Stimulated activated CD4-positive, alpha-beta T cell treated with anti-CD3 and anti-CD28 coated beads, Interleukin-1b, Interleukin-23, amount 100 ng/mL, for 4 hours (primary cell): ENCODE measurements at regions not wholly inside any gene's neighbourhood (a gene's known extent, or its start where the extent isn't known, plus 50 kb on each side); places are given as distances from the start of the nearest gene placed in this dataset.

ENCODE experiments used
- DNase-seq, 2 donors: peaks; one replicate each; pipeline ENCODE4 v3.0.0-alpha.2; 2020; ENCODE audit warnings: low read depth in 2 of 2

DNA sequence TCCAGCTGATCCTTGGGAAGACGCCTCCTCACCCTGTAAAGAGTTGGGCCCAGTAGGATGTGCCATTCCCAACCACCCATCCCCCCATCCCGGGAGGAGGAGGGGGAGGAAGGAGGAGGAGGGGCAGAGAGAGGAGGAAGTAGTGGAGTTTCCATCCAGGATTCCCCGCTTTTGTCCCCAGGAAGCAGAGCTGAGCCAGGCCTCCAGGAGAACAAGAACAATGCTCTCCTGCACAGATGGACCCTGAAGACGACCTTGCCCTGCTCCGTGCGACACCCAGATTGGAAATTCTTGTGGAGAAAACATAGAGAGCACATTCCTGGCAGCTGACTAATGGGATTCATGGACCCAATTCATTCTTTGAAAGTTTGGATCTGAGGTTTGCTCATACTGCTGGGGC is 132.3 kb upstream of the CRY1 start:
- no peak for DNase-seq

GRCh38 chr12:107226126-107226525 is 132.8 kb upstream of the CRY1 start:
- DNase-seq = no peak

DNA sequence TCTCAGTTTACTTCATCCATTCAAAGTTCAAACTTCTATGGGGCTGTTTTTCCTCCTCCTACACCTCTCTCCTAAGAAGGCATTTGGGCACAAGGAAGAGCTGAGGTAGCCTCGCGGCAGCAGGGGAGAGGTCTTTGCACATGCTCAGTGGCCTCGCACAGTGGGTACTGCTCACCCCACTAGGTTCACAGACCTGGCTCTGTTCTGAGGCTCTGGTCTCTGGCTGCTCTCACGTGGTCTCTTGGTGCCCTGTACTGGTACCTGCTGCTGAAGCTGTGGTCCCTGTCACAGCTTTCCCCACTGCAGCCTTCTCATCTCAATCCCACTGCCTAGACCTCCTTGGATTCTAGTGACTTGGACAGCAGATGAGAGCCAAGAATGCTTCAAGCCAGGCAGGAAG is 134.7 kb upstream of the CRY1 start:
- DNase-seq = no peak

DNA sequence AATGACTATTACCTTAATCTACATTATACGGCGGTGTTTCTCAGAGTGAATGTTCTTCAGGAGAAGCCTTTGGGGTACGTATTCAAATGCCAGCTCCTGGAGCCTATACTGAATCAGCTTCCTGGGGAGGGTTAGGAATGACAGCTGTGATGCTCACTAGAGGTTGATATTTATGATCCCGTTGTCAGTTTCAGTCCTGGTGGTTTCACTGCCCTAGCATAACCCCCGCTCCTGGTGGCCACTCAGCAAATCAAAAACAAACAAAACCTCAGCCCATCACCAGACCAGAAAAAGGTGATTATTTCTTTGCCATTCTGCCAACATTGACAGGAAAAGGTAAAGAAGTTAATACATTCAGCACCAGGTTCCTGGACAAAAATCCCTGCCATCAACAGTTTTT is 136.5 kb upstream of the CRY1 start:
- no peak for DNase-seq

GRCh38 chr12:107231303-107231702 is 138.0 kb upstream of the CRY1 start:
- no peak for DNase-seq

GRCh38 chr12:107233551-107233950 is 140.2 kb upstream of the CRY1 start:
- DNase-seq = no peak

DNA sequence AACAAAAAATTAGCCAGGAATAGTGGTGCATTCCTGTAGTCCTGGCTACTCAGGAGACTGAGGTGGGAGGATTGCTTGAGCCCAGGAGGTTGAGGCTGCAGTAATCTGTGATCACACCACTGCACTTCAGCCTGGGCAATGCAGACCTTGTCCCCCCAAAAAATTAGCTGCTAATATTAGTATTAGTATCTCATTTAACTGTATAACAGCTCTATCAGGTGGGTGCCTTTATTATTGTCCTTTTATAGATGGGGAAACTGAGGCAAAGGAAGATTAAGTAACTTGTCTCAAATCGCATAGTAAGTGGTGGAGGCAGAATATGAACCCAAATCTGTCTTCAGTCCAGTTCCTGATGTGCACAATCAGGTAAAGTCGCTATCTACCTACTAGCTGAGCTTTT is 142.3 kb upstream of the CRY1 start:
- no peak for DNase-seq

DNA sequence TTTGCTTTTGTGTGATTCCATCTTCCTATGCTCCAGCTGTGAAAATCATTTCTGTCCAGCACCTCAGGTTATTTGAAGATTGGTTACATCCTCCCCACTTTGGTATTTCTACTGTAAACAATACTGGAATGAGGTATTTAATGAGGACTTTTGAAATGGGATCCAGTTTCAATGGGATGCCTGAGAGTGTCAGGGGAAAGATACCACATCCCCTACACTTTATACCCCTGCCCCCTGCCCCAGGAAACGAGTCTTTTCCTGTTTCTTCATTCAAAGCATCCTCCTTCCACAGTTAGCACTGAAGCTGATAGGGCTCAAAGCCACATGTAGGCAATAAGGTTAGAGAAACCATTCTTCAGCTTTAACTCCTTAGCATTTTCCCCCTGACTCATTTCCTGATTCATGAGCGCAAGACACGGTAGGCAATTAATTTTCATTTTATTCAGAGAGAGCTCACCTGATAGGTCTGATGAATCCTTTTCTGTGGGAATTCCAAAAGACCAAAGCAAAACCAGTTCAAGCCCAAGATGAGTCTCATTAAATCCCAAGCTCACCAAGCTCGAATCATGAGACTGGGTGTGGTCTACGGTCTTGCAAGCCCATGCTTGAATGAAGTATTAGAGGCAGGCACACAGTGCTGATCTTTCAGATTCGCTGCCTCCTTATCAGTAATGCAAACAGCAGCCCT is 143.6 kb upstream of the CRY1 start:
- DNase-seq = no peak

DNA sequence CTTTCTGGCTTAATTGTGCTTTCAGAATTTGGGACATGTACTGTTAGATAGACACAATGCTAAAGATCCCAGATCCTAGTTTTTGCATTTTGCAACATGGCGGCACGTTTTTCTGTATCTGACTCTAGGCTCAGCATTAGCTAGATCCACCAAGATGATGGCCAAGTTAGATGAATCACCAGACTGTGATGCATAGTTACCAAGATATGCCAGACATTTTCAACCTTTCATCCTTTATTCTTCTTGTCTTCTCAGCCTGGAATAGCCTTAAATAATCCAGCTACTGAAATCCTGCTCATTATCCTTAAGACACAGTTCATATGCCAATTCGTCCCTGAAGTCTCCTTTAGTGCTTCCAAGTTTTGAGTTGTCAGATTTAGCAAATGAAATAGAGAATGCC is 144.9 kb upstream of the CRY1 start:
- no peak for DNase-seq

DNA sequence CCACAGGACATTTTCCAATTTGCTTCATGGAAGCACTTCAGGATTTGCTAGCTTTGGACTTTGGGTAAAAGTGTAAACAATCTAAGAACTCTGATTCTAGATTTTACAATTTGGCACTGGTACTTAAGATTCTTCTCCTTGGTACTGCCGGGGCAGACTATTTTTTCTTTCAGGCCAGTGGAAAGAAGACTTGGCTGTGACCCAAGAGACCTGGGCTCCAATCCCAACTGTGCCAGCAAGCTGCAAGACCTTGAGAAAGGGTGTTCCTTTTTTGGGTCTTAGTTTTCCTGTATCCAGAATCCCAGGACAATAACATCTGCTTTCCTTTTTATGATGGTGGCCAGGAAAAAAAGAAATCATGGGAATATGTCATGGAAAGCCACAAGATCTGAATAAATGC is 148.1 kb upstream of the CRY1 start:
- DNase-seq = no peak

DNA sequence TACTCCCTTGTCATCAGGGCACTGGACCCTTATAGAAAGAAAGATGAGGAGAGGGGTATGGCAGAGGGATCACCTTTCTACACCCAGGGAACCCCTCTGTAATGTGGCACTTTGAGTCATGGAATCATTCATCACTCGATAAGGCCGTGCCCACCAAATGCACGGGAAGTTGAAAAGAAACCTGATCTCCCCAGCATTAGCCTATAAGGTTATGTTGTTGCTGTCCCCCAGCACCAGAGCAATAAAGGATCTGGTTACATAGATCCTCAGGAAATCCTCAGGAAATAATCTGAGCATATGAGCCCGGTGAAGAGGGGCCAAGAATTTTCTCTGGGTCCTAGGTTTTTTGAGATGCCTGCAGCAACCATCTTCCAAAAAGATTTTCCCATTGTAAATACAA is 148.8 kb upstream of the CRY1 start:
- DNase-seq = no peak

GRCh38 chr12:107243341-107243740 is 150.0 kb upstream of the CRY1 start:
- no peak for DNase-seq

DNA sequence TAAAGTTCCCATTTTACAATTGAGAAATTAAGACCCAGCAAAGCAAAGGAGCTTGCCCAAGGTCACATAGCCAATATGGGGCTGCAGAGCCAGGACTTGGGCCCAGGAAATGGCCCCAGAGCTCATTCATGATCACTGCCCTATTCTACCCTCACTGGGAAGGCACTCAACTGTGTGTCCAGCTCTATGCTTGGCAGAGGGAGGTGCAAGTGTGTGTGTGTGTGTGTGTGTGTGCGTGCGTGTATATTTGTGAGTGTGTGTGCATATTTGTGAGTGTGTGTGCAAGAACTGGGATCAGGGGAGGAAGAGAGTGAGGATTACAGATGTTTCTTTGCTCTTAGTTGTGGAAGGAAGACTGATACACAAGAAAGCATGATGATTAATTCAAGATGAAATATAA is 151.2 kb upstream of the CRY1 start:
- DNase-seq = no peak

- no peak for DNase-seq
These were observed 154.3 kb upstream of the CRY1 start for GRCh38 chr12:107247650-107248049.

DNA sequence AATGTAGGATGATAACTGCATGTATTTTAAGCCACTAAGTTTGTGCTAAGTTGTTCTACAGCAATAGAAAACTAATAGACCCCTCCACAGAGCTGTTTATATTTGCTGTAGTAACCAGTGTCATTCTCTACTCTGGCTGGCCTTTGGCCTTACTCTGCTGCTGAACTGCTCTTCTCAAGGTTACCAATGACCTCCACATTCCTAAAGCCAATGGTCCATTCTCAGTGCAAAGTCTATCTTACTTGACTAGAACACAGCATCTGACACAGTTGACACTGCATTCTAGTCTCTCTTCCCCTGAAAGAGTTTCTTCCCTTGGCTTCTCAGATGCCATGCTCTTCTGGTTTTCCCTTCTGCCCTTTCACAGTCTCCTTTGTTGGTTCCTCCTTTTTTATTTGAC is 154.8 kb upstream of the CRY1 start:
- DNase-seq = no peak

GRCh38 chr12:107251288-107251687 is 157.9 kb upstream of the CRY1 start:
- no peak for DNase-seq

DNA sequence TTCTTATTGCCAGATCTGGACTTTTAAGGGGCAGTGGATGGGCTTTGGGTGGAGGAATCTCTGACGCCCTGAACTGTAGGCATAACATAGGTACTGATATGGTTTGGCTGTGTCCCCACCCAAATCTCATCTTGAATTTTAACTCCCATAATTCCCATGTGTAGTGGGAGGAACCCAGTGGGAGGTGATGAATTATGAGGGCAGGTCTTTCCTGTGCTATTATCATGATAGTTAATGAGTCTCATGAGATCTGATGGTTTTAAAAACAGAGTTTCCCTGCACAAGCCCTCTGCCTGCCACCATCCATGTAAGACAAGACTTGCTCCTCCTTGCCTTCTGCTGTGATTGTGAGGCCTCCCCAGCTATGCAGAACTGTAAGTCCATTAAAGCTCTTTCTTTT is 160.0 kb upstream of the CRY1 start:
- DNase-seq = no peak

- no peak for DNase-seq
These were observed 161.0 kb upstream of the CRY1 start for GRCh38 chr12:107254258-107254856.

- no peak for DNase-seq
These were observed 165.4 kb upstream of the CRY1 start for GRCh38 chr12:107258780-107259179.

DNA sequence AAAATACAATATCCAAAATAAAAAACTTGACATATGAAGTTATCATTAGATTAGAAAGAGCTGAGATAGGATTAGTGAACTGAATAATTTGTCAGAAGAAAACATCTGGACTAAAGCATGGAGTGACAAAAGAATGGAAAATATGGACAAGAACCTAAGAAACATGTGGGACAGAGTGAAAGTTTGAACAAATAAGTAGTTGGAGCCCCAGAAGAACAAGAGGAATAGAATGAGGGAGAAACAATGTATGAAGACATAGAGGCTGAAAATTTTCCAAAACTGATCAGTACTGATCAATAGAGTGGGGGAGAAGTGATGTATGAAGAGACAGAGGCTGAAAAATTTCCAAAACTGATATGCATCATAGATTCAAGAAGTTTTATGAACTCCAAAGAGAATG is 170.6 kb upstream of the CRY1 start:
- no peak for DNase-seq

DNA sequence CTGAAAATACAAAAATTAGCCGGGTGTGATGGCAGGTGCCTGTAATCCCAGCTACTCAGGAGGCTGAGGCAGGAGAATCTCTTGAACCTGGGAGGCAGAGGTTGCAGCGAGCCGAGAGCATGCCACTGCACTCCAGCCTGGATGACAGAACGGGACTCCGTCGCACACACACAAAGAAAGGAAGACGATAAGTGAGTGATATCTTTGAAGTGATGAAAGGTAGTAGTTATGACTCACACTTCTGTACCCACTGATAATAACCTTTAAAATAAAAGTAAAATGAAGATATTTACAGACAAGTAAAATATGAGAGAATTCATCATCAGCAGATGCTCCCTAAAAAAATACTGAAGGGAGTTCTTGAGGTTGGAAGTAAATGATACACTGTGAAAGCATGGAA is 171.3 kb upstream of the CRY1 start:
- no peak for DNase-seq

DNA sequence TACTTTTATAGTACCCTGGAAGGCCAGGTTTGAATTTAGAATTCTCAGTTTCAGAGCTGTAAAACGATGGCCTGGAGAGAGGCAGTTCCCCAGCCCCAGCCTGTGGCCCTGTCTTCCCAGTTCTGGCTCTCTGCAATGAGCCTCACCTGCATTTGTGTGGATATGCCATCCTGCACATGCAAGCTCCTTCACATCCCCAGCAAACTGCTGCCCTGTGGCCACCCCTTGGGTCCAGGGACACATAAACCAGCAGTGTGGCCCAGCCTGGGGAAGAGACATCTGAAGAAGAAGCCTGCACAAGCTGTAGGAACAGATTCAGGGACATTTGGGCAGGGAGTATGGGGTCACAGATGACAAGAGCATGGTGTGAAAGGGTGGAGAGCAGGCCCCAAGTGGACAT is 174.3 kb upstream of the CRY1 start:
- no peak for DNase-seq

DNA sequence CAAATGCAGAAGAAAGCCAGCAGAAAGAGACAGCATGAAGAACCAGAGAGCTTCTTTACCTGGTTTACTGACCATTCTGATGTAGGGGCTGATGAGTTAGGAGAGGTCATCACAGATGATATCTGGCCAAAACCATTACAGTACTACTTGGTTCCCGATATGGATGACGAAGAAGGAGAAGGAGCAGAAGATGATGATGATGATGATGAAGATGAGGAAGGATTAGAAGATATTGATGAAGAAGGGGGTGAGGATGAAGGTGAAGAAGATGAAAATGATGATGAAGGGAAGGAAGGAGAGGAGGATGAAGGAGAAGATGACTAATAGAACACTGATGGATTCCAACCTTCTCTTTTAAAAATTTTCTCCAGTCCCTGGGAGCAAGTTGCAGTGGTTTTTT is 178.2 kb upstream of the CRY1 start:
- DNase-seq = no peak

DNA sequence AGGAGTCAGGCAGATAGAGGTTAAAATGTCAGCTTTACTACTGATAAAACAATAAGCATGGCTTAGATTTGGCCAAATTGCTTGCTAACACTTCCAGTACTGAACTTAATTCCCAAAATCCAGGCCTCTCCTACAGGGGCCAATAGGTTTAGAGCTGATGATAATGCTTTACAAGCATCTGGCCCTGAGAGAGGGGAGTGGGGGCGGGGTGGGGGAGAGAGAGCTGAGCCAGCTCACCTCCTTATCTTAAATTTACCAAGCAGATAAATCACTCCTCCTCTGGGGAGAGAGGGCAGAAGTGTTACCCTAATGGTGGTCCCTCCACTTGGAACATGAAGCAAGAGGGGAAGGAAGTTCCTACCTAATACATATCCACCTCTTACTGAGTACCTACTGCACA is 182.2 kb upstream of the CRY1 start:
- no peak for DNase-seq
